Transverse colon (tissue), 4 donors: ENCODE measurements at regions not wholly inside any gene's neighbourhood (a gene's known extent, or its start where the extent isn't known, plus 50 kb on each side); places are given as distances from the start of the nearest gene placed in this dataset.

Experiments used
- DNase-seq: peaks from one replicate; pipeline ENCODE4 v3.0.0-alpha.2; 2019
- H3K27ac ChIP-seq, 4 donors: fragments of 200-600 bp; sonication (generic); 2 replicates each; pipeline ENCODE4 v1.5.1; 2016 to 2018; ENCODE audit warnings: inconsistent platforms in 4 of 4
- H3K27me3 ChIP-seq: fragments of 200-600 bp; sonication (generic); 2 replicates; pipeline ENCODE4 v1.5.1; 2017; ENCODE audit warnings: inconsistent platforms
- H3K36me3 ChIP-seq, 4 donors: fragments of 200-600 bp; sonication (generic); 2 replicates each; pipeline ENCODE4 v1.5.1; 2017 to 2019; ENCODE audit warnings: inconsistent platforms in 4 of 4
- H3K4me1 ChIP-seq, 4 donors: fragments of 200-600 bp; sonication (generic); 2 replicates each; pipeline ENCODE4 v1.5.1; 2017 to 2020; ENCODE audit warnings: inconsistent platforms in 4 of 4
- H3K4me3 ChIP-seq, 4 donors: fragments of 200-600 bp; sonication (generic); 1 replicate in 1 of 4; 2 replicates in 3 of 4; pipeline versions ENCODE4 v1.5.1 to v1.6.1; 2017 to 2019; ENCODE audit warnings: inconsistent platforms in 4 of 4
- H3K9me3 ChIP-seq, 2 donors: fragments of 200-600 bp; sonication (generic); 2 replicates each; pipeline ENCODE4 v1.5.1; 2017 to 2019; ENCODE audit warnings: inconsistent platforms in 2 of 2
- CTCF ChIP-seq, 5 experiments: fragments of 200-600 bp in 3 of 5; fragments of 450-650 bp in 2 of 5; sonication (generic) in 3 of 5; IDR thresholded peaks; 1 replicate in 2 of 5; 2 replicates in 3 of 5; pipeline ENCODE4 v1.5.1; 2016 to 2017; ENCODE audit warnings: antibody characterized with exemption in 5 of 5, inconsistent platforms in 3 of 5, mild to moderate bottlenecking in 2 of 5, moderate library complexity in 1 of 5
- EP300 ChIP-seq: sonication (generic); formaldehyde crosslinking; IDR thresholded peaks from one replicate; pipeline ENCODE4 v1.6.1; 2017; ENCODE audit warnings: antibody characterized with exemption, low read depth
- POLR2A ChIP-seq: fragments of 450-650 bp; IDR thresholded peaks from one replicate; pipeline ENCODE4 v1.6.1; 2016; ENCODE audit warnings: antibody characterized with exemption, mild to moderate bottlenecking, moderate library complexity
- POLR2AphosphoS5 ChIP-seq, 3 donors: sonication (generic); formaldehyde crosslinking; IDR thresholded peaks; one replicate each; pipeline ENCODE4 v1.6.1; 2016; ENCODE audit warnings: antibody characterized with exemption in 3 of 3
- WGBS, 2 donors: methylation state at CpG; one replicate each; pipeline ENCODE4 v1.1.5; 2018; ENCODE audit warnings: low coverage in 1 of 2; 5-methylcytosine and 5-hydroxymethylcytosine counted together
- in situ Hi-C, 4 donors: fragments of 200-750 bp; cut with MboI; loops; one replicate each; pipeline versions ENCODE4 v1.15.0 to v1.15.1; 2017; ENCODE audit warnings: low sequenced_read_pairs in 3 of 4, low pct_ligation_motif_present in 1 of 4, low pct_unique_long_range_greater_than_20kb in 1 of 4
- intact Hi-C: fragments of 100-400 bp; cut with DNase I; formaldehyde crosslinking; loops from one replicate; pipeline ENCODE4 v1.15.1; 2023; ENCODE audit warnings: low total_unique reads

- Histone ChIP-seq H3K4me3 (no peak overlapping the region), H3K36me3 (no peaks in the 10 kb centered on the region), H3K27ac (no peak overlapping the region), H3K4me1 (no peaks in the 10 kb centered on the region), H3K9me3 (peaks cover 0 to 4% of the 10 kb centered on the region in 2 donors), H3K27me3 (no peaks in the 10 kb centered on the region)
- no peak for DNase-seq
- intact Hi-C loops (no loop called here), in situ Hi-C loops (no loop called here)
- TF ChIP-seq CTCF (IDR thresholded peaks at IDR 0.05) (no peak), POLR2A (no peak)
- 50 to 56% methylated on average over 1 of the region's 1 CpG for WGBS, 2 donors
Measured at GRCh38 chr13:62710787-62711186, 1295.1 kb upstream of the PCDH20 start.

GRCh38 chr13:62706048-62706447 is 1290.4 kb upstream of the PCDH20 start:
- intact Hi-C loops (no loop called here), in situ Hi-C loops (no loop called here)
- Histone ChIP-seq H3K4me3 (no peak overlapping the region), H3K4me1 (no peaks in the 10 kb centered on the region), H3K9me3 (no peaks in the 10 kb centered on the region), H3K36me3 (no peaks in the 10 kb centered on the region), H3K27ac (no peak overlapping the region), H3K27me3 (no peaks in the 10 kb centered on the region)
- TF ChIP-seq POLR2A (no peak), POLR2AphosphoS5 (IDR thresholded peaks at IDR 0.05) (no peak), CTCF (IDR thresholded peaks at IDR 0.05) (no peak), EP300 (no peak)
- WGBS, 2 donors = 71 to 84% methylated on average over 3 of the region's 3 CpGs
- no peak for DNase-seq

- in situ Hi-C loops = no loop called here
- TF ChIP-seq POLR2AphosphoS5 (IDR thresholded peaks at IDR 0.05) (no peak), POLR2A (no peak), CTCF (IDR thresholded peaks at IDR 0.05) (no peak), EP300 (no peak)
- intact Hi-C loops = no loop called here
- no peak for DNase-seq
- H3K9me3 ChIP-seq = no peaks in the 10 kb centered on the region
- H3K27me3 ChIP-seq = no peaks in the 10 kb centered on the region
- H3K36me3 ChIP-seq = no peaks in the 10 kb centered on the region
- H3K4me3 ChIP-seq = no peak overlapping the region
- H3K4me1 ChIP-seq = no peaks in the 10 kb centered on the region
- no peak overlapping the region for H3K27ac ChIP-seq
Measured at GRCh38 chr13:62704875-62705274, 1289.2 kb upstream of the PCDH20 start.

- in situ Hi-C loops = no loop called here
- Histone ChIP-seq H3K4me3 (no peak overlapping the region), H3K36me3 (no peaks in the 10 kb centered on the region), H3K4me1 (no peaks in the 10 kb centered on the region), H3K27ac (no peak overlapping the region), H3K27me3 (no peaks in the 10 kb centered on the region), H3K9me3 (no peaks in the 10 kb centered on the region)
- intact Hi-C loops = no loop called here
- TF ChIP-seq EP300 (no peak), CTCF (IDR thresholded peaks at IDR 0.05) (no peak), POLR2A (no peak), POLR2AphosphoS5 (IDR thresholded peaks at IDR 0.05) (no peak)
- DNase-seq = no peak
Measured at GRCh38 chr13:62702502-62702901, 1286.9 kb upstream of the PCDH20 start.
